HEK293 (cell line): ENCODE measurements at regions not wholly inside any gene's neighbourhood (a gene's known extent, or its start where the extent isn't known, plus 50 kb on each side); places are given as distances from the start of the nearest gene placed in this dataset.

Experiments used
- EGR2 ChIP-seq: fragments of 450-650 bp; formaldehyde crosslinking; IDR thresholded peaks from 2 replicates; pipeline ENCODE4 v1.5.1; 2016; ENCODE audit warnings: low read depth, missing biosample characterization, missing genetic modification characterization
- GFI1B ChIP-seq: fragments of 450-650 bp; formaldehyde crosslinking; IDR thresholded peaks from 2 replicates; pipeline ENCODE4 v1.5.1; 2016; ENCODE audit warnings: missing biosample characterization, missing genetic modification characterization
- HOXC10 ChIP-seq: sonication (generic); formaldehyde crosslinking; IDR thresholded peaks from 2 replicates; pipeline ENCODE4 v1.8.1; 2023; ENCODE audit warnings: mild to moderate bottlenecking, missing genetic modification reagents
- OSR2 ChIP-seq: fragments of 450-650 bp; formaldehyde crosslinking; IDR thresholded peaks from 2 replicates; pipeline ENCODE4 v1.5.1; 2016; ENCODE audit warnings: missing biosample characterization, missing genetic modification characterization
- OVOL3 ChIP-seq: fragments of 450-650 bp; formaldehyde crosslinking; IDR thresholded peaks from 2 replicates; pipeline ENCODE4 v1.5.1; 2016; ENCODE audit warnings: missing biosample characterization, missing genetic modification characterization
- SETDB1 ChIP-seq: IDR thresholded peaks from one replicate; pipeline ENCODE4 v1.6.1; 2017; ENCODE audit warnings: mild to moderate bottlenecking, low read length, moderate library complexity, mixed read lengths; ENCODE audit not compliant: insufficient read length
- SP7 ChIP-seq: fragments of 450-650 bp; formaldehyde crosslinking; IDR thresholded peaks from 2 replicates; pipeline ENCODE4 v1.5.1; 2016; ENCODE audit warnings: missing biosample characterization, missing genetic modification characterization
- TRIM28 ChIP-seq: IDR thresholded peaks from 2 replicates; pipeline ENCODE4 v1.6.1; 2011; ENCODE audit warnings: low read length, control low read depth, borderline replicate concordance
- ZBTB20 ChIP-seq: fragments of 450-650 bp; formaldehyde crosslinking; IDR thresholded peaks from 2 replicates; pipeline ENCODE4 v1.5.1; 2016; ENCODE audit warnings: missing biosample characterization, missing genetic modification characterization
- ZNF341 ChIP-seq: fragments of 450-650 bp; formaldehyde crosslinking; IDR thresholded peaks from 2 replicates; pipeline ENCODE4; 2016; ENCODE audit warnings: low read depth, missing biosample characterization, missing genetic modification characterization
- ZNF555 ChIP-seq: fragments of 450-650 bp; formaldehyde crosslinking; conservative IDR thresholded peaks from 2 replicates; pipeline ENCODE4 v1.5.1; 2017; ENCODE audit warnings: missing biosample characterization, mild to moderate bottlenecking, missing genetic modification characterization, inconsistent platforms
- ZNF560 ChIP-seq: fragments of 450-650 bp; formaldehyde crosslinking; IDR thresholded peaks from 2 replicates; pipeline ENCODE4 v1.5.1; 2017; ENCODE audit warnings: missing biosample characterization, missing genetic modification characterization, borderline replicate concordance
- ZNF629 ChIP-seq: fragments of 450-650 bp; formaldehyde crosslinking; IDR thresholded peaks from 2 replicates; pipeline ENCODE4 v1.5.1; 2017; ENCODE audit warnings: missing biosample characterization, missing genetic modification characterization
- ZNF76 ChIP-seq: fragments of 450-650 bp; formaldehyde crosslinking; IDR thresholded peaks from 2 replicates; pipeline ENCODE4; 2016; ENCODE audit warnings: low read depth, missing biosample characterization, missing genetic modification characterization, borderline replicate concordance
- ZNF792 ChIP-seq: fragments of 450-650 bp; formaldehyde crosslinking; IDR thresholded peaks from 2 replicates; pipeline ENCODE4 v1.5.1; 2016; ENCODE audit warnings: missing biosample characterization, missing genetic modification characterization
- TF ChIP-seq, protein P1 (sequence below): fragments of 450-650 bp; formaldehyde crosslinking; IDR thresholded peaks from 2 replicates; pipeline ENCODE4 v1.5.1; 2016; ENCODE audit warnings: missing biosample characterization, missing genetic modification characterization
- TF ChIP-seq, protein P2 (sequence below): fragments of 450-650 bp; formaldehyde crosslinking; IDR thresholded peaks from 2 replicates; pipeline ENCODE4; 2016; ENCODE audit warnings: missing biosample characterization, missing genetic modification characterization
- TF ChIP-seq, protein P3 (sequence below): fragments of 450-650 bp; formaldehyde crosslinking; conservative IDR thresholded peaks from 2 replicates; pipeline ENCODE4 v1.5.1; 2016; ENCODE audit warnings: low read depth, missing biosample characterization, missing genetic modification characterization
- TF ChIP-seq, protein P4 (sequence below): fragments of 450-650 bp; formaldehyde crosslinking; IDR thresholded peaks from 2 replicates; pipeline ENCODE4 v1.5.1; 2016; ENCODE audit warnings: missing biosample characterization, missing genetic modification characterization
- TF ChIP-seq, protein P5 (sequence below): fragments of 450-650 bp; formaldehyde crosslinking; optimal IDR thresholded peaks from 2 replicates; pipeline ENCODE3; 2016; ENCODE audit warnings: missing biosample characterization, mild to moderate bottlenecking, missing genetic modification characterization
- TF ChIP-seq, protein P6 (sequence below): fragments of 450-650 bp; formaldehyde crosslinking; IDR thresholded peaks from 2 replicates; pipeline ENCODE4 v1.5.1; 2016; ENCODE audit warnings: missing biosample characterization, missing genetic modification characterization

DNA sequence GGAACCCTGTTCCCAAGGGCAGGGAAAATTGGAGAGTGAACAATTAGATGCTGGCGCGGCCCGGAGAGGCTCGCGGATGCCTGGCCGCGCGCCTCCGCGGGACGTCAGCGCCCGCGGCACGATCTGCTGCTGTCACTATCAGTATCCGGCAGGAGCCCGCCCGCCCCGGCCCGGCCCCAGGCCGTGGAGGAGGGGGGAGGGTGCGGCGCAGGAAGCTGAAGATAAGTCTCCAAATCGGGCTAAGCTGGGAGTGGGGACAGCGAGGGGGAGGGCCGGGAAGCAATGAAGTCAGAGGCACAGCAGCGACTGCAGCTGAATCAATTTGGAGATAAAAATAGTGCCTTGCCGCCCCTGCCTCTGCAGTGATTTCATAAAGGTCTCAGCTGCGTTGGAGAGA lies 441.5 kb upstream of the KLF12 start (continued):
- TF ChIP-seq, protein P1, sequence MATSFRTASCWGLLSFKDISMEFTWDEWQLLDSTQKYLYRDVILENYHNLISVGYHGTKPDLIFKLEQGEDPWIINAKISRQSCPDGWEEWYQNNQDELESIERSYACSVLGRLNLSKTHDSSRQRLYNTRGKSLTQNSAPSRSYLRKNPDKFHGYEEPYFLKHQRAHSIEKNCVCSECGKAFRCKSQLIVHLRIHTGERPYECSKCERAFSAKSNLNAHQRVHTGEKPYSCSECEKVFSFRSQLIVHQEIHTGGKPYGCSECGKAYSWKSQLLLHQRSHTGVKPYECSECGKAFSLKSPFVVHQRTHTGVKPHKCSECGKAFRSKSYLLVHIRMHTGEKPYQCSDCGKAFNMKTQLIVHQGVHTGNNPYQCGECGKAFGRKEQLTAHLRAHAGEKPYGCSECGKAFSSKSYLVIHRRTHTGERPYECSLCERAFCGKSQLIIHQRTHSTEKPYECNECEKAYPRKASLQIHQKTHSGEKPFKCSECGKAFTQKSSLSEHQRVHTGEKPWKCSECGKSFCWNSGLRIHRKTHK (tag by site-specific recombination) = no peak
- TF ChIP-seq GFI1B (tag by site-specific recombination) (no peak), ZNF555 (tag by site-specific recombination) (no peak), HOXC10 (CRISPR knock-in tag) (no peak), EGR2 (tag by site-specific recombination) (0 out of 2 replicates have a peak, but pooled peaks have one; percentile 55), OSR2 (tag by site-specific recombination) (peak; percentile 40; the same call in 1 of the 2 replicates), TRIM28 (peak; percentile 69; the same call in 1 of the 2 replicates), SETDB1 (no peak), ZNF76 (tag by site-specific recombination) (no peak), ZNF792 (tag by site-specific recombination) (no peak), OVOL3 (tag by site-specific recombination) (no peak), ZNF629 (no peak; the same call in 1 of the 2 replicates), ZBTB20 (peak; percentile 15; the same call in 1 of the 2 replicates), ZNF341 (tag by site-specific recombination) (peak; percentile 27), SP7 (tag by site-specific recombination) (no peak; the same call in 1 of the 2 replicates), ZNF560 (tag by site-specific recombination) (no peak)
- TF ChIP-seq, protein P2, sequence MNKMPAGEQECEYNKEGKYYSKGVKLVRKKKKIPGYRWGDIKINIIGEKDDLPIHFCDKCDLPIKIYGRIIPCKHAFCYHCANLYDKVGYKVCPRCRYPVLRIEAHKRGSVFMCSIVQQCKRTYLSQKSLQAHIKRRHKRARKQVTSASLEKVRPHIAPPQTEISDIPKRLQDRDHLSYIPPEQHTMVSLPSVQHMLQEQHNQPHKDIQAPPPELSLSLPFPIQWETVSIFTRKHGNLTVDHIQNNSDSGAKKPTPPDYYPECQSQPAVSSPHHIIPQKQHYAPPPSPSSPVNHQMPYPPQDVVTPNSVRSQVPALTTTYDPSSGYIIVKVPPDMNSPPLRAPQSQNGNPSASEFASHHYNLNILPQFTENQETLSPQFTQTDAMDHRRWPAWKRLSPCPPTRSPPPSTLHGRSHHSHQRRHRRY = no peak
- TF ChIP-seq, protein P3, sequence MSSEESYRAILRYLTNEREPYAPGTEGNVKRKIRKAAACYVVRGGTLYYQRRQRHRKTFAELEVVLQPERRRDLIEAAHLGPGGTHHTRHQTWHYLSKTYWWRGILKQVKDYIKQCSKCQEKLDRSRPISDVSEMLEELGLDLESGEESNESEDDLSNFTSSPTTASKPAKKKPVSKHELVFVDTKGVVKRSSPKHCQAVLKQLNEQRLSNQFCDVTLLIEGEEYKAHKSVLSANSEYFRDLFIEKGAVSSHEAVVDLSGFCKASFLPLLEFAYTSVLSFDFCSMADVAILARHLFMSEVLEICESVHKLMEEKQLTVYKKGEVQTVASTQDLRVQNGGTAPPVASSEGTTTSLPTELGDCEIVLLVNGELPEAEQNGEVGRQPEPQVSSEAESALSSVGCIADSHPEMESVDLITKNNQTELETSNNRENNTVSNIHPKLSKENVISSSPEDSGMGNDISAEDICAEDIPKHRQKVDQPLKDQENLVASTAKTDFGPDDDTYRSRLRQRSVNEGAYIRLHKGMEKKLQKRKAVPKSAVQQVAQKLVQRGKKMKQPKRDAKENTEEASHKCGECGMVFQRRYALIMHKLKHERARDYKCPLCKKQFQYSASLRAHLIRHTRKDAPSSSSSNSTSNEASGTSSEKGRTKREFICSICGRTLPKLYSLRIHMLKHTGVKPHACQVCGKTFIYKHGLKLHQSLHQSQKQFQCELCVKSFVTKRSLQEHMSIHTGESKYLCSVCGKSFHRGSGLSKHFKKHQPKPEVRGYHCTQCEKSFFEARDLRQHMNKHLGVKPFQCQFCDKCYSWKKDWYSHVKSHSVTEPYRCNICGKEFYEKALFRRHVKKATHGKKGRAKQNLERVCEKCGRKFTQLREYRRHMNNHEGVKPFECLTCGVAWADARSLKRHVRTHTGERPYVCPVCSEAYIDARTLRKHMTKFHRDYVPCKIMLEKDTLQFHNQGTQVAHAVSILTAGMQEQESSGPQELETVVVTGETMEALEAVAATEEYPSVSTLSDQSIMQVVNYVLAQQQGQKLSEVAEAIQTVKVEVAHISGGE (tag by site-specific recombination) = peak; percentile 19; the same call in 1 of the 2 replicates
- TF ChIP-seq, protein P4, sequence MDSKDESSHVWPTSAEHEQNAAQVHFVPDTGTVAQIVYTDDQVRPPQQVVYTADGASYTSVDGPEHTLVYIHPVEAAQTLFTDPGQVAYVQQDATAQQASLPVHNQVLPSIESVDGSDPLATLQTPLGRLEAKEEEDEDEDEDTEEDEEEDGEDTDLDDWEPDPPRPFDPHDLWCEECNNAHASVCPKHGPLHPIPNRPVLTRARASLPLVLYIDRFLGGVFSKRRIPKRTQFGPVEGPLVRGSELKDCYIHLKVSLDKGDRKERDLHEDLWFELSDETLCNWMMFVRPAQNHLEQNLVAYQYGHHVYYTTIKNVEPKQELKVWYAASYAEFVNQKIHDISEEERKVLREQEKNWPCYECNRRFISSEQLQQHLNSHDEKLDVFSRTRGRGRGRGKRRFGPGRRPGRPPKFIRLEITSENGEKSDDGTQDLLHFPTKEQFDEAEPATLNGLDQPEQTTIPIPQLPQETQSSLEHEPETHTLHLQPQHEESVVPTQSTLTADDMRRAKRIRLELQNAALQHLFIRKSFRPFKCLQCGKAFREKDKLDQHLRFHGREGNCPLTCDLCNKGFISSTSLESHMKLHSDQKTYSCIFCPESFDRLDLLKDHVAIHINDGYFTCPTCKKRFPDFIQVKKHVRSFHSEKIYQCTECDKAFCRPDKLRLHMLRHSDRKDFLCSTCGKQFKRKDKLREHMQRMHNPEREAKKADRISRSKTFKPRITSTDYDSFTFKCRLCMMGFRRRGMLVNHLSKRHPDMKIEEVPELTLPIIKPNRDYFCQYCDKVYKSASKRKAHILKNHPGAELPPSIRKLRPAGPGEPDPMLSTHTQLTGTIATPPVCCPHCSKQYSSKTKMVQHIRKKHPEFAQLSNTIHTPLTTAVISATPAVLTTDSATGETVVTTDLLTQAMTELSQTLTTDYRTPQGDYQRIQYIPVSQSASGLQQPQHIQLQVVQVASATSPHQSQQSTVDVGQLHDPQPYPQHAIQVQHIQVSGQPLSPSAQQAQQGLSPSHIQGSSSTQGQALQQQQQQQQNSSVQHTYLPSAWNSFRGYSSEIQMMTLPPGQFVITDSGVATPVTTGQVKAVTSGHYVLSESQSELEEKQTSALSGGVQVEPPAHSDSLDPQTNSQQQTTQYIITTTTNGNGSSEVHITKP (tag by site-specific recombination) = peak; percentile 53
- TF ChIP-seq, protein P5, sequence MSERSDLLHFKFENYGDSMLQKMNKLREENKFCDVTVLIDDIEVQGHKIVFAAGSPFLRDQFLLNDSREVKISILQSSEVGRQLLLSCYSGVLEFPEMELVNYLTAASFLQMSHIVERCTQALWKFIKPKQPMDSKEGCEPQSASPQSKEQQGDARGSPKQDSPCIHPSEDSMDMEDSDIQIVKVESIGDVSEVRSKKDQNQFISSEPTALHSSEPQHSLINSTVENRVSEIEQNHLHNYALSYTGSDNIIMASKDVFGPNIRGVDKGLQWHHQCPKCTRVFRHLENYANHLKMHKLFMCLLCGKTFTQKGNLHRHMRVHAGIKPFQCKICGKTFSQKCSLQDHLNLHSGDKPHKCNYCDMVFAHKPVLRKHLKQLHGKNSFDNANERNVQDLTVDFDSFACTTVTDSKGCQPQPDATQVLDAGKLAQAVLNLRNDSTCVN (tag by site-specific recombination) = peak; percentile 72
- TF ChIP-seq, protein P6, sequence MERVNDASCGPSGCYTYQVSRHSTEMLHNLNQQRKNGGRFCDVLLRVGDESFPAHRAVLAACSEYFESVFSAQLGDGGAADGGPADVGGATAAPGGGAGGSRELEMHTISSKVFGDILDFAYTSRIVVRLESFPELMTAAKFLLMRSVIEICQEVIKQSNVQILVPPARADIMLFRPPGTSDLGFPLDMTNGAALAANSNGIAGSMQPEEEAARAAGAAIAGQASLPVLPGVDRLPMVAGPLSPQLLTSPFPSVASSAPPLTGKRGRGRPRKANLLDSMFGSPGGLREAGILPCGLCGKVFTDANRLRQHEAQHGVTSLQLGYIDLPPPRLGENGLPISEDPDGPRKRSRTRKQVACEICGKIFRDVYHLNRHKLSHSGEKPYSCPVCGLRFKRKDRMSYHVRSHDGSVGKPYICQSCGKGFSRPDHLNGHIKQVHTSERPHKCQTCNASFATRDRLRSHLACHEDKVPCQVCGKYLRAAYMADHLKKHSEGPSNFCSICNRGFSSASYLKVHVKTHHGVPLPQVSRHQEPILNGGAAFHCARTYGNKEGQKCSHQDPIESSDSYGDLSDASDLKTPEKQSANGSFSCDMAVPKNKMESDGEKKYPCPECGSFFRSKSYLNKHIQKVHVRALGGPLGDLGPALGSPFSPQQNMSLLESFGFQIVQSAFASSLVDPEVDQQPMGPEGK (tag by site-specific recombination) = peak; percentile 40; the same call in 1 of the 2 replicates
